IPS-18a (cell line): ENCODE measurements at regions not wholly inside any gene's neighbourhood (a gene's known extent, or its start where the extent isn't known, plus 50 kb on each side); places are given as distances from the start of the nearest gene placed in this dataset.
"Not testable (repeated sequence)": the region's sequence is repeated elsewhere in the genome, so short reads cannot be mapped to it uniquely, and the experiment has no call there.

Experiments used
- H3K27ac ChIP-seq: one replicate; pipeline ENCODE4 v1.5.1; 2013; ENCODE audit warnings: low read length
- H3K27me3 ChIP-seq: one replicate; pipeline ENCODE4 v1.6.1; 2013; ENCODE audit warnings: mild to moderate bottlenecking, low read length; ENCODE audit not compliant: control insufficient read depth, insufficient read depth
- H3K36me3 ChIP-seq: one replicate; pipeline ENCODE4 v1.6.1; 2013; ENCODE audit warnings: low read depth, low read length; ENCODE audit not compliant: control insufficient read depth
- H3K4me1 ChIP-seq: one replicate; pipeline ENCODE4 v1.6.1; 2013; ENCODE audit warnings: low read depth, low read length; ENCODE audit not compliant: control insufficient read depth
- H3K4me3 ChIP-seq: one replicate; pipeline ENCODE4 v1.5.1; 2013; ENCODE audit warnings: low read length
- H3K9ac ChIP-seq: one replicate; pipeline ENCODE4 v1.6.1; 2013; ENCODE audit warnings: mild to moderate bottlenecking, low read length, moderate library complexity
- H3K9me3 ChIP-seq: one replicate; pipeline ENCODE4 v1.6.1; 2013; ENCODE audit warnings: low read depth, low read length; ENCODE audit not compliant: control insufficient read depth

DNA sequence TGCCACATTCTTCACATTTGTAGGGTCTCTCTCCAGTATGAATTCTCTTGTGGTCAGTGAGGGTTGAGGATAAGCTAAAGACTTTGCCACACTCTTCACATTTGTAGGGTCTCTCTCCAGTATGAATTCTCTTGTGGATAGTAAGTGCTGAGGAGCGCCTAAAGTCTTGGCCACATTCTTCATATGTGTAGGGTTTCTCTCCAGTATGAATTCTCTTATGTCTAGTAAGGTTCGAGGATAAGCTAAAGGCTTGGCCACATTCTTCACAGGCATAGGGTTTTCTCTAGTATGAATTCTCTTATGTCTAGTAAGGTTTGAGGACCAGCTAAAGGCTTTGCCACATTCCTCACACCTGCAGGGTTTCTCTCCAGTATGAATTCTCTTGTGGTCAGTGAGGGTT lies 706.9 kb upstream of the ZNF722 start:
- H3K9me3 ChIP-seq, H3K4me3 ChIP-seq, H3K4me1 ChIP-seq, H3K27me3 ChIP-seq, H3K9ac ChIP-seq, H3K36me3 ChIP-seq, H3K27ac ChIP-seq: not testable (repeated sequence)

DNA sequence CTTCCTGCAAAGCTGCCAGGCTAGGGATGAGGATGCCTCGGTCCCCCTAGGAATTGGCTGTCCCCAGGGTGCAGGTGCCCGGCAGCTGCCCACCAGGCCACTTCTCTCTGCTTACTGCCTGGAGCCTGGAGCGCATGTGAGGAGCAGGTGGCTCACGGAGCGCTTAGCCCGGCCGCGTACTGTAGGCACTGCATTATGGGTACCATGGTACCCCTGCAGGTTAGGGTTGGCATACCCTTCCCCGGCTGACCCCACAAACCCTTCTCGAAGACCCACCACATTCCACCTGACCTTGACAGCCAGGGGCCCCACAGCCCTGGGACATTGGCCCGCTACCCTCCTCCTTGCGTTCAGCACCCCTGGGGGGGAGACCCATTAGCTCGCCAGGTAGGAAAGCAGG lies 681.1 kb upstream of the ZNF722 start:
- H3K9me3 ChIP-seq, H3K4me1 ChIP-seq, H3K36me3 ChIP-seq, H3K27me3 ChIP-seq, H3K4me3 ChIP-seq, H3K9ac ChIP-seq, H3K27ac ChIP-seq: not testable (repeated sequence)

DNA sequence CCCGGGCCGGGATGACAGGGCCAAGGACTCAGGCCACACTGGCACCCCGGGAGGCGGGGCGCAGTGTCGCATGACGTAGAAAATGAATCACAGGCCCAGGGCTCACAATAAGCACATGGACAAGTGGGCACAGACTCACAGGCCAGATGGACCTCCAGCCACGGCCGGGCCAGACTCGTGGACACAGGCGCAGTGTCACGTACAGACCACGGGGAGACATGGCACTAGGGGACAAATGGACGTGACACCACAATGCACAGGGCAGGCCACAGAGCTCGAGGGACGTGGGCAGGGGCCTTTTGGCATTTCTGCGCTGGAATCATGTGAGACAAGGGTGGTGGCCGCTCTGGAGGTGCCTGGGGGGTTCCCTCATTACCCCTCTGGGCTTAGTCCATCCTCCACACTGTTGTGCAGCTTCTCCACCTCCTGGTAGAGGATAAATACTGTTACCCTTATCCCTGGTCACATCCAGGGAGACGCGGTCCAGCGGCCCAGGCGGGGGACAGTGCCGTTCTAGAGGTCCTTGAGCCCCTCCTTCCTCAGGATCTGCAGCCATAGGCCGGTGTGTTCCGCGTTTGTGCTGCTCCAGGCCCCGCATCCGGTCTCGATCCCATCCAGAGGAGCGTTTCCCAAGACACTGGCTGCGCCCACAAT lies 649.8 kb upstream of the ZNF722 start:
- not testable (repeated sequence) for H3K27me3 ChIP-seq, H3K4me1 ChIP-seq, H3K9ac ChIP-seq, H3K27ac ChIP-seq, H3K4me3 ChIP-seq, H3K36me3 ChIP-seq, H3K9me3 ChIP-seq

DNA sequence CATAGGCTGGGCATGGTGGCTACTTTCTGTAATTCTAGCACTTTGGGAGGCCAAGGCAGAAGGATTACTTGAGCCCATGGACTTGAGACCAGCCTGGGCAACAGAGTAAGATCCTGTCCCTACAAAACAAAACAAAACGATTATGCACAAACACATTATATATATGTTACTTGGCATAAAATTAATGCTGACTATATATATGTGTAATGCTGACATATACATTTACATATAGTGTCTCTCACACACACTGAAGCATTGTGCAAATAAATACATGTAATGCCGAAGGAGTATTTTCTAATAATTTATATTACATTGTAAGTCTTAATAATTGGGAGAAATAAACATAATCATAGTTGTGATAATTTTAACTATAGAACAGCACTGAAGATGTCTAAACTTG lies 621.8 kb upstream of the ZNF722 start:
- Histone ChIP-seq H3K27me3 (no peaks in the 10 kb centered on the region), H3K9ac (no peak overlapping the region), H3K4me1 (no peaks in the 10 kb centered on the region), H3K9me3 (peaks cover 76% of the 10 kb centered on the region), H3K4me3 (no peak overlapping the region), H3K36me3 (no peaks in the 10 kb centered on the region), H3K27ac (no peak overlapping the region)

DNA sequence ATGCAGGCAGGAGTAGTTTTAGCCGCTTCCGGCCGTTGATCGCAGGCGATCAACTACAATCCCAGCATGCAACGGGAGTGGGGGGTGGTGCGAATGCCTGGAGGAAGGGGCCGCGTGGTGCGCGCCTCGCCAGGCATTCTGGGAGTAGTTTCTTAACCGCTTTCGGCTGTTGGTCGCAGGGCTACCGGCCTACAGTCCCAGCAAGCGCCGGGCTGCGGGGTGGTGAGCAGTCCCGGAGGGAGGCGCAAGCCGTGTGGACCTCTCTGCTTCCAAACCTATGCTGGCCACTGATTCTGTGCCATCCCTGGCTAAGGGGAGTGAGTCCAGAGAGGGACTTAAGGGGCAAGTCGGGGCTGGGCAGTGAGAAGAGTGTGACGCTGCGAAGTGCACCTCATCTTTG lies 604.5 kb upstream of the ZNF722 start:
- H3K27ac ChIP-seq, H3K36me3 ChIP-seq, H3K9me3 ChIP-seq, H3K9ac ChIP-seq, H3K4me3 ChIP-seq, H3K4me1 ChIP-seq, H3K27me3 ChIP-seq: not testable (repeated sequence)

DNA sequence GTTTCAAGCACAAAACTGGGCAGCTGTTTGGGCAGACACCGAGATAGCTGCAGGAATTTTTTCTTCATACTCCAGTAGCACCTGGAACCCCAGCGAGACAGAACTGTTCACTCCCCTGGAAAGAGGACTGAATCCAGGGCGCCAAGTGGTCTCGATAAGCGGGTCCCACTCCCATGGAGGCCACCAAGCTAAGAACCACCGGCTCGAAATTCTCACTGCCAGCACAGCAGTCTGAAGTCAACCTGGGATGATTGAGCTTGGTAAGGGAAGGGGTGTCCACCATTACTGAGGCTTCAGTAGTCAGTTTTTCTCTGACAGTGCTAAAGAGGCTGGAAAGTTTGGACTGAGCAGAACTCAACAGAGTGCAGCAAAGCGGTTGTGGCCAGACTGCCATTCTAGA lies 590.8 kb upstream of the ZNF722 start:
- not testable (repeated sequence) for H3K9ac ChIP-seq, H3K27ac ChIP-seq, H3K4me3 ChIP-seq, H3K36me3 ChIP-seq, H3K4me1 ChIP-seq, H3K27me3 ChIP-seq, H3K9me3 ChIP-seq
